ENCODE measurements at regions not wholly inside any gene's neighbourhood (a gene's known extent, or its start where the extent isn't known, plus 50 kb on each side); places are given as distances from the start of the nearest gene placed in this dataset.
"Not testable (repeated sequence)": the region's sequence is repeated elsewhere in the genome, so short reads cannot be mapped to it uniquely, and the experiment has no call there.

DNA sequence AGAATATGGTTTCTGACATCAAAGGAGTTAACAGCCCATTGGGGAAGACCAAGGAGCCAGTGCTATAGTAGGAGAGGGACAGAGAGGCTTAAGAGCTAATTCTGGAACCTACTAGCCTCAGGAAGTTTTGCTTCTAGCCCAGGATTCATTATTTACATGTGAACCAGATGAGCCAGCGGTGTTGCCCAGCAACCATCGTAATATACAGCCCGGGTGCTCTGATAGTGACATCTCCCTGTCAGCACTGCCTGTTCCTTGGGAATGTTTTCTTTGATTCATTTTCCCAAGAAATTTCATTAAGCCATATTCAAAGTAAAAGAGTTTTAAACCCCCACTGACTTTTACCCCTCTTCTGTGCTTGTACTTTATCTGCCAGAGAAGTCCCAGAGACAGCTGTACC lies 217.4 kb upstream of the ADAMTSL1 start:
- no peak overlapping the region for H3K4me3 Mint-ChIP-seq
- H3K4me1 Mint-ChIP-seq, result no peaks in the 10 kb centered on the region
- H3K36me3 Mint-ChIP-seq (ENCODE audit: low read depth), result no peaks in the 10 kb centered on the region
- H3K27ac Mint-ChIP-seq, result no peak overlapping the region
- DNase-seq (no peak), ATAC-seq (no peak)
- no peaks in the 10 kb centered on the region for H3K9me3 Mint-ChIP-seq
- peaks cover 15% of the 10 kb centered on the region for H3K27me3 Mint-ChIP-seq

DNA sequence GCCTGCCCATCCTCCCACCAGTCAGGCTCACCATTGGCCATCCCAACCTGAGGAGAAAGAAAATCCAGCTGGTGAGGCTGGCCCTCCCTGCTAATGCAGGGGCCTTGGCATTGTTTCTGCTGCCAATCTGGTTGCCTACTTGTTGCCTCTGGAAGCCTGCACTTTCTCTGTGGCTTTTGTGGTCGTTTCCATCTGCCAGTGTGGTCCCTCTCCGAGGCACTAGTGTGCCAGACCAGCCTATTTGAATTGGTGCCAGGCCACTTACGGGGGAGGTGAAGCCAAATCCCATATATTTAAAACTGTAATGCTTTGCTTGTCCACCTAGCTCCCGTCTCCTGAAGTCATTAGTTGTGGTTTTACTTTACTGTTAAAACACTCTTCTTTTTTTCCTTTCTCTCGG lies 213.4 kb upstream of the ADAMTSL1 start:
- no peak overlapping the region for H3K4me3 Mint-ChIP-seq
- H3K4me1 Mint-ChIP-seq, result no peaks in the 10 kb centered on the region
- no peak for ATAC-seq
- H3K36me3 Mint-ChIP-seq (ENCODE audit: low read depth), result no peaks in the 10 kb centered on the region
- no peaks in the 10 kb centered on the region for H3K9me3 Mint-ChIP-seq
- H3K27me3 Mint-ChIP-seq, result peaks cover 13% of the 10 kb centered on the region
- H3K27ac Mint-ChIP-seq, result no peak overlapping the region
- DNase-seq, result no peak

DNA sequence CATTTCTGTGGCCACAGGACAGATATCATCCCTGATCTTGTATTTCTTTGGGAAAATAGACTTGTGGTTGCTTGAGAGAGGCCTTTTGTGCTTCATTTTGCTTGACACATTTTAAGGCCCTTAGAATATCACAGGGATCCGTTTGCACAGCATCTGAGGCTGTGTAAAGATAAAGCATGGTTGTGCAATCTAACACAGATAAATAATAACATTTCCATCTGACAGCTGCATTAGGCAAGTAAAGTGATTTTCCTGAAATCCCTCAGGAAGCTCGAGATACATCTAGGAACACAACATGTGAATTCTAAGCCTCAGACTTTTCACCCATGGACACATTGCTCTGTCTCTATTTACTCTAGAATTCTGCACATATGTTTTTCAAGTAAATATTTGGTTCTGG lies 212.8 kb upstream of the ADAMTSL1 start:
- DNase-seq, result no peak
- H3K36me3 Mint-ChIP-seq (ENCODE audit: low read depth), result no peaks in the 10 kb centered on the region
- no peak for ATAC-seq
- H3K4me1 Mint-ChIP-seq, result no peaks in the 10 kb centered on the region
- H3K9me3 Mint-ChIP-seq, result no peaks in the 10 kb centered on the region
- H3K27ac Mint-ChIP-seq, result no peak overlapping the region
- no peak overlapping the region for H3K4me3 Mint-ChIP-seq
- H3K27me3 Mint-ChIP-seq, result peaks cover 7% of the 10 kb centered on the region

DNA sequence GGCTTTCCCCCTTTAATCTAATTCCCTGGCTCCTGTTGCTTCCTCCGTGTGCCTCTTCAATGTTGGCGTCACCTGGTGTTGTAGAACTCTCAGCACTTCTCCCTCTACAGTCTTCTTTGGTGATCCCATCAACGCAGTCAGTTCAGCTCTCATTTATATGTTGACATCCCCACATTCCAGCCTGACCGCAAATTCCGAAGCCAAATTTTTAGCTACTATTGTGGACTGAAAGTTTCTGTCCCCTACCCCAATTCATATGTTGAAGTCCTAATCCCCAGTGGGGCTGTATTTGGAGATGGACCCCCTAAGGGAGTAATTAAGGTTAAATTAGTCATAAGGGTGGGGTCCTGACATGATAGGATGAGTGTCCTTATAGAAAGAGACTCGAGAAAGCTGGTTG lies 210.6 kb upstream of the ADAMTSL1 start:
- DNase-seq (no peak), ATAC-seq (no peak)
- no peaks in the 10 kb centered on the region for H3K4me1 Mint-ChIP-seq
- no peaks in the 10 kb centered on the region for H3K9me3 Mint-ChIP-seq
- no peak overlapping the region for H3K27ac Mint-ChIP-seq
- H3K36me3 Mint-ChIP-seq (ENCODE audit: low read depth), result no peaks in the 10 kb centered on the region
- H3K27me3 Mint-ChIP-seq, result peaks cover 6% of the 10 kb centered on the region
- no peak overlapping the region for H3K4me3 Mint-ChIP-seq

DNA sequence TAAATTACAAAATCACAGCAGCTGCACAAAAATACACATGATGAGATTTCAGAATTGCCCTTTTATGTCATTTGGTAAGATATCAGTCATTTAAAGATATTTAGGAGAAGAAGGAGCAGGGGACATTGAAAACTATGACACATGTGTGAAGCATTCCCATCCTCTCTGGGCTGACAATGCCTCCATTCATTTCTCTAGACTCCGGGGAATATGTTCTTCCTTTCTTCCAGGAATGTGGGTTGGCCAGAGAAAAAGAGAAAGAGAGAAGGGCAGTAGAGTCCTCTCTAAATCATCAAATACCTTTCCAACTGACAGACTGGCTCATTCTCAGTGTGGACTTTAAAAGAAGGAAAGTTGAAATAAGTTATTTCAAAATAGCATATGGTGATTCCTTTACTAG lies 205.6 kb upstream of the ADAMTSL1 start:
- H3K4me3 Mint-ChIP-seq, result no peak overlapping the region
- no peaks in the 10 kb centered on the region for H3K27me3 Mint-ChIP-seq
- ATAC-seq (no peak), DNase-seq (no peak)
- H3K36me3 Mint-ChIP-seq (ENCODE audit: low read depth), result no peaks in the 10 kb centered on the region
- peaks cover 11% of the 10 kb centered on the region for H3K9me3 Mint-ChIP-seq
- H3K27ac Mint-ChIP-seq, result no peak overlapping the region
- H3K4me1 Mint-ChIP-seq, result no peaks in the 10 kb centered on the region

DNA sequence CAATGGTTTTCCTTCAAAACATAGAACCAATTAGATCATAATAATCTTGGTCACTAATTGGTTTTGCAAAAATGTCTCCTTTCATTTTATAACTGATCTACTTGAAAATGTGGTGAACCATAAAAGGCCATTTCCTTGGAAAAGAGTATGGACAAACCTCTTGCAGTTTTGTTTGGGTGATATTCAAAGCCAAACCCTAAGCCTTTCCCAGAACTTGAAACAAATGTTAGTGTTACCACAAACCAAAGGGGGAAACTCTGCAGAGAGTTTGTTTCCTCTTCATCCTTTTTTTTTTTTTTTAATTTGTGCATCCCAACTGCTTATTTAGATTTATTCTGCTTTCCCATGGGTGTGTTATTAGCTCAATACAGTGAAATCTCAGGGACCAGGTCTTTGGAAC lies 204.4 kb upstream of the ADAMTSL1 start:
- Mint-ChIP-seq H3K4me1 (no peaks in the 10 kb centered on the region), H3K4me3 (no peak overlapping the region), H3K27me3 (no peaks in the 10 kb centered on the region), H3K9me3 (peaks cover 20% of the 10 kb centered on the region), H3K36me3 (ENCODE audit: low read depth) (no peaks in the 10 kb centered on the region), H3K27ac (no peak overlapping the region)
- DNase-seq, result no peak
- ATAC-seq, result no peak

DNA sequence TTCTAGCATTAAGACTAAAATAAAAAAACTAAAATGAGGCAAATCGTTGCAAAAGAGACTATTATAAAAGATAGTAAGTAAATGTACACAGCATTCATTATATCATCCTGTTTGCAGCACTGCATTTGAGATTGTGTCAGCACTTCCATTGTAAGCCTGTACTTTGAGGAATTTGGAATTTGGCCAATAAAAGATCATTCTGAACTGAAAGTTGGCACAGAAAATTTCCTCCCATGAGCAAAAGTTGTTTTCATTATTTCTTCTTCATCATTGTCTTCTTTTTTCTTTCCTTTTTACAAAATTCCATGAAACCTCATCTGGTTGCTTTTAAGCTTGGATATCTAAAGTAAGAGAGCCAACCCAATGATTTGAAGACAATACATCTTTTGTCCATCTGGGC lies 199.3 kb upstream of the ADAMTSL1 start:
- no peaks in the 10 kb centered on the region for H3K27me3 Mint-ChIP-seq
- ATAC-seq (no peak), DNase-seq (no peak)
- H3K4me1 Mint-ChIP-seq, result no peaks in the 10 kb centered on the region
- H3K36me3 Mint-ChIP-seq (ENCODE audit: low read depth), result no peaks in the 10 kb centered on the region
- no peak overlapping the region for H3K4me3 Mint-ChIP-seq
- H3K27ac Mint-ChIP-seq, result no peak overlapping the region
- peaks cover 41% of the 10 kb centered on the region for H3K9me3 Mint-ChIP-seq

DNA sequence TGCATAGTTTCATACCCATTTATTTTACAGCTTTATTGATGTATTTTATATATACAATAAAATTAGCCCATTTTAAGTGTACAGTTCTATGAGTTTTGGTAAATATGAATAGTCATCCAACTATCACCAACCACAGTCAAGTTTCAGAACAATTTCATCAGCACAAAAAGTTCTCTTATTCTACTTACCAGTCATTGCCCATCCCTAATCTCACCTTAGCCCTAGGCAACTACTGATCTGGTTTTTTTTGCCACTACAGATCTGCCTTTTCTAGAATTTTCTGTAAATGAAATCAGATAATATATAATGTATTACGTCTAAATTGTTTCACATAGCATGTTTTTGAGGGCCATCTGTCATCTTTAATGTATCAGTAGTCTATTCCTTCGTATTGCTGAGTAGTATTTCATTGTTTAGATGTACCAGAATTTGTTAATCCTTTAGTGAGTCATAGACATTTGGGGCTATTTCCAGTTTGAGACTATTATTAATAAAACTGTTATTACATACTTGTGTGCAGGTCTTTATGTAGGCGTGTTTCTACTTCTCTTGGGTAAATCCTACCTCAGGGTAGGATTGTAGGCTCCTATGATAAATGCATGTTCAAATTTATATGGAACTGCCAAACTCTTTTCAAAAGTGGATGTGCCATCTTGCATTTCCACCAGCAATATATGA lies 198.5 kb upstream of the ADAMTSL1 start:
- peaks cover 41% of the 10 kb centered on the region for H3K9me3 Mint-ChIP-seq
- DNase-seq, result no peak
- no peaks in the 10 kb centered on the region for H3K36me3 Mint-ChIP-seq (ENCODE audit: low read depth)
- H3K4me1 Mint-ChIP-seq, result no peaks in the 10 kb centered on the region
- no peak overlapping the region for H3K27ac Mint-ChIP-seq
- no peaks in the 10 kb centered on the region for H3K27me3 Mint-ChIP-seq
- no peak overlapping the region for H3K4me3 Mint-ChIP-seq
- no peak for ATAC-seq

DNA sequence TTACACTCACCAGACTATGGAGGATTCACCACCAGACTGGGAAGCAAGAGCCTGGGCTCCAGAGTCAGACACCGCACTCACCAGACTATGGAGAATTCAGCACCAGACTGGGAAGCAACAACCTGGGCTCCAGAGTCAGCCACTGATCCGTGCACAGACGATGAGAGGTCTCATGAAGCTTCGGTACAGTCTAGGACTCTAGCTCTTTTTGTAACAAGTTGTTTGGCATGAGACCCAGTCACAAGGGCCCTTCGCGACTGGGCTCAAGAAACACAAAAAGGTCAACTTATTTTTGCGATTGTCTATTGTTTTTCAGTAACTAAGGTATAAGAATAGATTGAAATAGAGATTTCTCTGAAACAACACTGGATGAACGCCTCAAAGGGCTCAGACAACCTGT lies 192.7 kb upstream of the ADAMTSL1 start:
- Mint-ChIP-seq H3K4me1 (no peaks in the 10 kb centered on the region), H3K27ac (no peak overlapping the region), H3K27me3 (no peaks in the 10 kb centered on the region), H3K36me3 (ENCODE audit: low read depth) (no peaks in the 10 kb centered on the region), H3K9me3 (peaks cover 21% of the 10 kb centered on the region), H3K4me3 (no peak overlapping the region)
- DNase-seq, result no peak
- no peak for ATAC-seq

DNA sequence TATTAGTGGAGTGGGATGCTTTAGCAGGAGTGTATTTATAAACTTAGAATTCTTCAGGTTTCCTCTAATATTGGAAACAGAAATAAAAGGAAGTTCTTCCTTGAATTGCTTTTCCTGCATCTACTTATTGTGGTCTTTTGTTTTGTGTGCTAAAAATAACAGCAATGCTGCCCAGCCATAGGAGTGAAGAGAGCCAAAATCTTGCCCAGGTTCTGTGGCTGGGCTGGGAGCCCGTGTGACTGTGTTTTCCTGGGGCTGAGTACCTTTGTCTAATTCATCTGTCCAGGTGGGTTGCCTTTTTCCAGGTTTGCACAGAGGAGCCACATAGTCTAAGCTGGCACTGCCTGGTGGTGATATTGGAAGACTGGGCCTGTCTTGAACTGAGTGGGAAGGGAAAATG lies 179.7 kb upstream of the ADAMTSL1 start:
- no peak overlapping the region for H3K4me3 Mint-ChIP-seq
- H3K9me3 Mint-ChIP-seq, result no peaks in the 10 kb centered on the region
- no peak for DNase-seq
- H3K4me1 Mint-ChIP-seq, result no peaks in the 10 kb centered on the region
- peaks cover 4% of the 10 kb centered on the region for H3K27me3 Mint-ChIP-seq
- no peaks in the 10 kb centered on the region for H3K36me3 Mint-ChIP-seq (ENCODE audit: low read depth)
- ATAC-seq, result no peak
- no peak overlapping the region for H3K27ac Mint-ChIP-seq

DNA sequence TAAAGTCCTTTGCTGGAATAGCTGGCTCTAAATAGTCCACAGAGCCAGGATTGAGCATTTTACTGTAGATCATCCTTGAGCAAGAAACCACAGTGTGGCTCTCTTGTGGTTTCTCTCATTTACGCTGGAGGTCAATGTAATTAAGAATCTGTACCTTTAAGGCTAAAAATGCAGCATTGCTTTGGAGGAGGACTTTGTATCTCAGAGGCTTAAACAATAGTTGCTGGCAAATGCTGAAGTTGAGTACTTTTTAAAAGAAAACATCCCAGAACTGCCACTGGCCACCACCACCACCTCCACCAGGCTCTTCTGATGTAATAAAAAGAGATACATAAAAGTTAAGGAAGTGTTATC lies 177.3 kb upstream of the ADAMTSL1 start:
- Mint-ChIP-seq H3K9me3 (no peaks in the 10 kb centered on the region), H3K27me3 (peaks cover 4% of the 10 kb centered on the region), H3K36me3 (ENCODE audit: low read depth) (no peaks in the 10 kb centered on the region), H3K27ac (no peak overlapping the region), H3K4me1 (no peaks in the 10 kb centered on the region), H3K4me3 (no peak overlapping the region)
- DNase-seq (no peak), ATAC-seq (no peak)

DNA sequence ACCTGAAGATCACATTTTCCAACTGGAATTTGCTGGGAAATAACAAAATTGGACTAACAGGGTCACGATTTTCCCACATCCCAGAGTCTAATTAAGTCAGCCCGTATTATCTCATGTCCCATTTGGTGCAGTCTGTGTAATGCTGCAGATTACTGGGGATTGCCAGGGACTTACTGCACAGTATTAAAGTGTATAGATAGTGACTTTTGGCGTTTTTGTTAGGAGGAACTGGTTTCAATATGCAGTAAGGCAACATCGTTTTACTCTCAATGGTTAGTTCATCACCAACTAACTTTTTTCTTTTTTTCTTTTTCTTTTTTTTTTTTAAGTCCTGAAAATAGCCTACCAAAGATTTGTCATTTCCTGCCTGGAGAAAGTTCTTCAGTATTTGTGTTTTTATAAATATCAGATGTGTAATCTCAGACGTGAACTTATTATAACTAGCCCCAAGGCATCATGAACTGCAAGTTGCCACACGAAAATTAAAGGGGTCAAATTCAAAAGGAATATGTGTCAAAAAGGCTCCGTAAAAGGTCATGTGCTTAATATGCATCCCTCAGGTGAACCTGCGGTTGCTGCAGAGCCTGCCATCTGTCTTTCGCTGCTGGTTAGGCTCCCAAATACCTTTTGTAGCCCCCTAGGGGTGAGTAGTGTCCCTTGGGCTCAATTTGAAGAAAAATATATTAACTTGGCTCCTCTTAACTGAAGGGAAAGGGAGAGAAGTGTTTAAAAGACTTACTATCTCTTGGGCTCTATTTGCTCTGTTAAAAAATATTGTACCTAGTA lies 176.7 kb upstream of the ADAMTSL1 start:
- Mint-ChIP-seq H3K4me3 (no peak overlapping the region), H3K9me3 (no peaks in the 10 kb centered on the region), H3K27ac (no peak overlapping the region), H3K4me1 (no peaks in the 10 kb centered on the region), H3K27me3 (peaks cover 4% of the 10 kb centered on the region), H3K36me3 (ENCODE audit: low read depth) (no peaks in the 10 kb centered on the region)
- ATAC-seq (no peak), DNase-seq (no peak)

DNA sequence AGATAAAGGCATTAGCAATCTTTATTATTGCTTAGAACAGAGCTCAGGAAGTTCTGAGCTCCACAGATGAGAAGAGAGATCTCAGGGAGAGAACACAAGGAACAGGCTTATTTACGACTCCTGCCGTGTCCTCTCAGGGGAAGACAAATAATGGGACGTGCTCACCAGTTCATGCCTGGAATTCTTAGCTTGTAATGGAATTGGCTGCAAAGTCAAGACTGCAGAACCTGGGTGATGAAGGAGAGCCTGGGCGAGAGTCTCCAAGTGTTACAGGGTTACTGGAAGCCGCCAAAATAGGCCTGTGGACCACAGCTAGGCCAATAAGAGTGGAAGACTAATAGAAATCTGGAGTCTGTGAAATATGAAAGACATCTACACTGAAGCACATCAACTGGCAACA lies 174.5 kb upstream of the ADAMTSL1 start:
- H3K9me3 Mint-ChIP-seq, result no peaks in the 10 kb centered on the region
- no peak for ATAC-seq
- no peaks in the 10 kb centered on the region for H3K4me1 Mint-ChIP-seq
- H3K36me3 Mint-ChIP-seq (ENCODE audit: low read depth), result no peaks in the 10 kb centered on the region
- H3K27ac Mint-ChIP-seq, result no peak overlapping the region
- no peak for DNase-seq
- peaks cover 4% of the 10 kb centered on the region for H3K27me3 Mint-ChIP-seq
- no peak overlapping the region for H3K4me3 Mint-ChIP-seq

DNA sequence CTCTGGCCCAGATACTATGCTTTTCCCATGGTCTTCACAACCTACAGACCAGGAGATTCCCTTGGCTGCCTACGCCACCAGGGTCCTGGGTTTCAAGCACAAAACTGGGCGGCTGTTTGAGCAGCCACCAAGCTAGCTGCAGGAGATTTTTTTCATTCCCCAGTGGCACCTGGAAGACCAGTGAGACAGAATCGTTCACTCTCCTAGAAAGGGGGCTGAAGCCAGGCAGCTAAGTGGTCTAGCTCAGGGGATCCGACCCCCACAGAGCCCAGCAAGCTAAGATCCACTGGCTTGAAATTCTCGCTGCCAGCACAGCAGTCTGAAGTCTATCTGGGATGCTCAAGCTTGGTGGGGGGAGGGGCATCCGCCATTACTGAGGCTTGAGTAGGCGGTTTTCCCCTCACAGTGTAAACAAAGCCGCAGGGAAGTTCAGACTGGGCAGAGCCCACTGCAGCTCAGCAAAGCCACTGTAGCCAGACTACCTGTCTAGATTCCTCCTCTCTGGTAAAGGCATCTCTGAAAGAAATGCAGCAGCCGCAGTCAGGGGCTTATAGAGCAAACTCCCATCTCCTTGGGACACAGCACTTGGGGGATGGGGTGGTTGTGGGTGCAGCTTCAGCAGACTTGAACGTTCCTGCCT lies 168.7 kb upstream of the ADAMTSL1 start:
- H3K36me3 Mint-ChIP-seq (ENCODE audit: low read depth); H3K27me3 Mint-ChIP-seq; H3K9me3 Mint-ChIP-seq; ATAC-seq; H3K27ac Mint-ChIP-seq; H3K4me3 Mint-ChIP-seq; H3K4me1 Mint-ChIP-seq; DNase-seq: not testable (repeated sequence)

DNA sequence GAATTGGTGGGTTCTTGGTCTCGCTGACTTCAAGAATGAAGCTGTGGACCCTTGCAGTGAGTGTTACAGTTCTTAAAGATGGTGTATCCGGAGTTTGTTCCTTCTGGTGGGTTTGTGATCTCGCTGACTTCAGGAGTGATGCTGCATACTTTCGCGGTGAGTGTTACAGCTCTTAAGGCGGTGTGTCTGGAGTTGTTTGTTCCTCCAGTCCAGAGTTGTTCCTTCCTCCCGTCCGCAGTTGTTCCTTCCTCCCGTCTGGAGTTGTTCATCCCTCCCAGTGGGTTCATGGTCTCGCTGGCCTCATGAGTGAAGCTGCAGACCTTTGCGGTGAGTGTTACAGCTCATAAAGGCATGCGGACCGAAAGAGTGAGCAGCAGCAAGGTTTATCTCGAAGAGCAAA lies 159.6 kb upstream of the ADAMTSL1 start:
- H3K4me1 Mint-ChIP-seq, result no peaks in the 10 kb centered on the region
- no peak overlapping the region for H3K27ac Mint-ChIP-seq
- peaks cover 2% of the 10 kb centered on the region for H3K9me3 Mint-ChIP-seq
- H3K4me3 Mint-ChIP-seq, result no peak overlapping the region
- ATAC-seq, result no peak
- no peaks in the 10 kb centered on the region for H3K36me3 Mint-ChIP-seq (ENCODE audit: low read depth)
- DNase-seq, result no peak
- no peaks in the 10 kb centered on the region for H3K27me3 Mint-ChIP-seq

Data from activated naive CD8-positive, alpha-beta T cell treated with anti-CD3 and anti-CD28 coated beads, Interleukin-2, amount 50 U/mL, for 24 hours (primary cell).